CD14-positive monocyte (primary cell): ENCODE measurements at regions not wholly inside any gene's neighbourhood (a gene's known extent, or its start where the extent isn't known, plus 50 kb on each side); places are given as distances from the start of the nearest gene placed in this dataset.
"Not testable (repeated sequence)": the region's sequence is repeated elsewhere in the genome, so short reads cannot be mapped to it uniquely, and the experiment has no call there.

Experiments used
- DNase-seq, 3 donors: peaks; one replicate each; pipeline ENCODE4 v3.0.0-alpha.2; 2011 to 2022
- H2AFZ ChIP-seq: 2 replicates; pipeline ENCODE4 v1.6.0; 2012; ENCODE audit warnings: mild to moderate bottlenecking, low read depth, low read length, inconsistent platforms; ENCODE audit not compliant: insufficient read depth, poor library complexity, severe bottlenecking
- H3K27ac ChIP-seq, 2 donors: 1 replicate in 1 of 2; 2 replicates in 1 of 2; pipeline ENCODE4 v1.5.1; 2012 to 2013; ENCODE audit warnings: low read length in 2 of 2, control low read depth in 1 of 2, inconsistent platforms in 1 of 2, low read depth in 1 of 2, mild to moderate bottlenecking in 1 of 2
- H3K27me3 ChIP-seq, 2 donors: one replicate each; pipeline versions ENCODE4 v1.6.0 to v1.6.1; 2011 to 2013; ENCODE audit warnings: low read length in 2 of 2; ENCODE audit not compliant: control insufficient read depth in 2 of 2, insufficient read depth in 2 of 2
- H3K36me3 ChIP-seq, 2 donors: replicated peaks in 1 of 2; 1 replicate in 1 of 2; 2 replicates in 1 of 2; pipeline versions ENCODE4 v1.5.1 to v1.6.1; 2012 to 2013; ENCODE audit warnings: low read length in 2 of 2, control low read depth in 1 of 2, inconsistent platforms in 1 of 2, mild to moderate bottlenecking in 1 of 2; ENCODE audit not compliant: insufficient read depth in 2 of 2, control insufficient read depth in 1 of 2
- H3K4me1 ChIP-seq, 2 donors: 1 replicate in 1 of 2; 2 replicates in 1 of 2; pipeline versions ENCODE4 v1.5.1 to v1.6.1; 2012 to 2013; ENCODE audit warnings: low read length in 2 of 2, control low read depth in 1 of 2, inconsistent platforms in 1 of 2, mild to moderate bottlenecking in 1 of 2, moderate library complexity in 1 of 2; ENCODE audit not compliant: insufficient read depth in 2 of 2, control insufficient read depth in 1 of 2
- H3K4me2 ChIP-seq: replicated peaks from 2 replicates; pipeline ENCODE3; 2012; ENCODE audit warnings: low read length, moderate library complexity, mild to moderate bottlenecking; ENCODE audit not compliant: poor library complexity, severe bottlenecking; ENCODE audit errors: extremely low read depth
- H3K4me3 ChIP-seq, 3 experiments: fragments of 200-600 bp in 1 of 3; sonication (generic) in 1 of 3; replicated peaks in 1 of 3; 1 replicate in 2 of 3; 2 replicates in 1 of 3; pipeline ENCODE4 v1.5.1; 2011 to 2013; ENCODE audit warnings: low read length in 3 of 3, mild to moderate bottlenecking in 3 of 3, control low read depth in 2 of 3, low read depth in 2 of 3, inconsistent platforms in 1 of 3, moderate library complexity in 1 of 3
- H3K79me2 ChIP-seq: 2 replicates; pipeline ENCODE4 v1.6.0; 2012; ENCODE audit warnings: mild to moderate bottlenecking, control low read depth, inconsistent platforms, low read length, moderate library complexity; ENCODE audit not compliant: insufficient read depth
- H3K9ac ChIP-seq: 2 replicates; pipeline ENCODE4 v1.6.0; 2017; ENCODE audit warnings: low read length, mild to moderate bottlenecking; ENCODE audit not compliant: insufficient read depth, poor library complexity, severe bottlenecking
- H3K9me3 ChIP-seq, 2 donors: replicated peaks in 1 of 2; 1 replicate in 1 of 2; 2 replicates in 1 of 2; pipeline versions ENCODE4 v1.5.1 to v1.6.1; 2012 to 2013; ENCODE audit warnings: low read length in 2 of 2, control low read depth in 1 of 2; ENCODE audit not compliant: control insufficient read depth in 1 of 2, insufficient read depth in 1 of 2
- H4K20me1 ChIP-seq: 2 replicates; pipeline ENCODE4 v1.6.0; 2012; ENCODE audit warnings: mild to moderate bottlenecking, low read length, control low read depth, moderate library complexity; ENCODE audit not compliant: insufficient read depth
- H3K27ac Mint-ChIP-seq, 7 donors: one replicate each; pipeline ENCODE4 v1.8.0; 2020; ENCODE audit warnings: mild to moderate bottlenecking in 7 of 7, mixed read lengths in 7 of 7, moderate library complexity in 6 of 7, inconsistent platforms in 2 of 7
- H3K27me3 Mint-ChIP-seq, 3 donors: one replicate each; pipeline ENCODE4 v1.8.0; 2021 to 2022; ENCODE audit warnings: low read depth in 3 of 3, mild to moderate bottlenecking in 3 of 3, mixed read lengths in 3 of 3, moderate library complexity in 3 of 3, inconsistent platforms in 1 of 3
- H3K36me3 Mint-ChIP-seq, 2 donors: one replicate each; pipeline ENCODE4 v1.8.0; 2020; ENCODE audit warnings: mixed read lengths in 2 of 2, inconsistent platforms in 1 of 2, mild to moderate bottlenecking in 1 of 2
- H3K4me1 Mint-ChIP-seq: one replicate; pipeline ENCODE4 v1.8.0; 2020; ENCODE audit warnings: mild to moderate bottlenecking, mixed read lengths
- H3K4me3 Mint-ChIP-seq, 2 donors: one replicate each; pipeline ENCODE4 v1.8.0; 2020; ENCODE audit warnings: mild to moderate bottlenecking in 2 of 2, mixed read lengths in 2 of 2, moderate library complexity in 1 of 2
- H3K9me3 Mint-ChIP-seq, 7 donors: one replicate each; pipeline ENCODE4 v1.8.0; 2020 to 2022; ENCODE audit warnings: mixed read lengths in 7 of 7, mild to moderate bottlenecking in 6 of 7, moderate library complexity in 6 of 7, inconsistent platforms in 2 of 7
- WGBS: methylation state at CpG from one replicate; pipeline ENCODE4 v1.1.5; 2013; ENCODE audit warnings: missing lambda C conversion rate; ENCODE audit not compliant: insufficient coverage; 5-methylcytosine and 5-hydroxymethylcytosine counted together
- intact Hi-C, 2 donors: fragments of 100-400 bp; cut with micrococcal nuclease; formaldehyde crosslinking; loops; one replicate each; pipeline versions ENCODE4 v1.15.0 to v1.15.1; 2023

GRCh38 chrX:3833761-3834542 lies 120.5 kb upstream of the PRKX start:
- H3K4me3 Mint-ChIP-seq, H3K27ac Mint-ChIP-seq, H3K4me1 Mint-ChIP-seq, H3K27ac ChIP-seq, H4K20me1 ChIP-seq, DNase-seq, H2AFZ ChIP-seq, H3K27me3 Mint-ChIP-seq, H3K36me3 ChIP-seq, H3K9me3 ChIP-seq, H3K4me3 ChIP-seq, H3K36me3 Mint-ChIP-seq, H3K79me2 ChIP-seq, intact Hi-C loops, H3K4me2 ChIP-seq, H3K9me3 Mint-ChIP-seq, H3K27me3 ChIP-seq, H3K9ac ChIP-seq, H3K4me1 ChIP-seq: not testable (repeated sequence)
- WGBS: no CpG with 5 or more reads among the region's 11 CpGs

- H3K4me1 Mint-ChIP-seq, H3K36me3 ChIP-seq, H3K27me3 ChIP-seq, H3K27ac ChIP-seq, H3K9me3 Mint-ChIP-seq, H3K4me1 ChIP-seq, H3K27ac Mint-ChIP-seq, H3K9ac ChIP-seq, H4K20me1 ChIP-seq, H3K4me2 ChIP-seq, H3K27me3 Mint-ChIP-seq, H3K4me3 ChIP-seq, H3K79me2 ChIP-seq, intact Hi-C loops, DNase-seq, H2AFZ ChIP-seq, H3K9me3 ChIP-seq, H3K4me3 Mint-ChIP-seq: not testable (repeated sequence)
- WGBS: no CpG with 5 or more reads among the region's 9 CpGs
- peaks cover 0 to 14% of the 10 kb centered on the region in 2 donors for H3K36me3 Mint-ChIP-seq
Observed at GRCh38 chrX:3830020-3830419, 116.6 kb upstream of the PRKX start.

GRCh38 chrX:3829041-3829531 lies 115.6 kb upstream of the PRKX start:
- H3K27me3 Mint-ChIP-seq, H3K27ac ChIP-seq, H3K9me3 ChIP-seq, H2AFZ ChIP-seq, H3K4me3 ChIP-seq, H4K20me1 ChIP-seq, H3K4me3 Mint-ChIP-seq, H3K4me1 ChIP-seq, H3K36me3 ChIP-seq, intact Hi-C loops, H3K4me2 ChIP-seq, DNase-seq, H3K27ac Mint-ChIP-seq, H3K4me1 Mint-ChIP-seq, H3K79me2 ChIP-seq, H3K9ac ChIP-seq, H3K27me3 ChIP-seq, H3K9me3 Mint-ChIP-seq: not testable (repeated sequence)
- no CpG with 5 or more reads among the region's 12 CpGs for WGBS
- peaks cover 0 to 14% of the 10 kb centered on the region in 2 donors for H3K36me3 Mint-ChIP-seq

GRCh38 chrX:3828378-3829040 lies 115.1 kb upstream of the PRKX start:
- H3K27me3 Mint-ChIP-seq, H3K9me3 Mint-ChIP-seq, H3K4me3 ChIP-seq, H3K27me3 ChIP-seq, DNase-seq, H3K4me1 Mint-ChIP-seq, H3K36me3 ChIP-seq, H3K27ac ChIP-seq, H3K9ac ChIP-seq, H2AFZ ChIP-seq, H3K27ac Mint-ChIP-seq, H3K4me1 ChIP-seq, H3K9me3 ChIP-seq, H3K79me2 ChIP-seq, H3K4me2 ChIP-seq, H4K20me1 ChIP-seq, intact Hi-C loops, H3K4me3 Mint-ChIP-seq: not testable (repeated sequence)
- WGBS: no CpG with 5 or more reads among the region's 20 CpGs
- peaks cover 0 to 14% of the 10 kb centered on the region in 2 donors for H3K36me3 Mint-ChIP-seq
